WTC11 (cell line): ENCODE measurements at regions not wholly inside any gene's neighbourhood (a gene's known extent, or its start where the extent isn't known, plus 50 kb on each side); places are given as distances from the start of the nearest gene placed in this dataset.

ENCODE experiments used
- ATAC-seq: fragments of 200-7000 bp; cut with Tn5 transposase; 2 replicates; pipeline ENCODE4 v1.10.0; 2021; ENCODE audit warnings: mild to moderate bottlenecking, moderate library complexity
- CTCF ChIA-PET: fragments of 300-600 bp; sonication (Branson Sonifier 250); formaldehyde crosslinking; loops from one replicate; lab custom pipeline; 2021; ENCODE audit warnings: antibody characterized with exemption; lab: Charles Lee
- POLR2A ChIA-PET: fragments of 350-600 bp; sonication (Branson Sonifier 250); formaldehyde crosslinking; loops from one replicate; lab custom pipeline; 2021; ENCODE audit warnings: antibody characterized with exemption; lab: Charles Lee
- DNase-seq: peaks from one replicate; pipeline ENCODE4 v3.0.0; 2021; ENCODE audit warnings: low spot score
- H3K27ac Mint-ChIP-seq: 2 replicates; pipeline ENCODE4 v1.8.0; 2021; ENCODE audit warnings: mixed read lengths
- H3K27me3 Mint-ChIP-seq: 2 replicates; pipeline ENCODE4 v1.8.0; 2021; ENCODE audit warnings: low read depth, mild to moderate bottlenecking, moderate library complexity, mixed read lengths
- H3K36me3 Mint-ChIP-seq: 2 replicates; pipeline ENCODE4 v1.8.0; 2021; ENCODE audit warnings: mixed read lengths
- H3K4me1 Mint-ChIP-seq: 2 replicates; pipeline ENCODE4 v1.8.0; 2022; ENCODE audit warnings: mixed read lengths
- H3K4me3 Mint-ChIP-seq: 2 replicates; pipeline ENCODE4 v1.8.0; 2021; ENCODE audit warnings: mild to moderate bottlenecking, moderate library complexity, mixed read lengths
- H3K9me3 Mint-ChIP-seq: 2 replicates; pipeline ENCODE4 v1.8.0; 2021; ENCODE audit warnings: mixed read lengths
- ELF4 ChIP-seq: sonication (generic); formaldehyde crosslinking; IDR thresholded peaks from 2 replicates; pipeline ENCODE4 v1.8.1; 2022; ENCODE audit warnings: low read depth, mild to moderate bottlenecking, moderate library complexity, missing genetic modification reagents
- ETV6 ChIP-seq: sonication (generic); formaldehyde crosslinking; IDR thresholded peaks from 2 replicates; pipeline ENCODE4 v1.8.1; 2022; ENCODE audit warnings: mild to moderate bottlenecking, missing genetic modification reagents
- FOXK1 ChIP-seq: sonication (generic); formaldehyde crosslinking; IDR thresholded peaks from 2 replicates; pipeline ENCODE4 v1.8.0; 2022; ENCODE audit warnings: mild to moderate bottlenecking, moderate library complexity, missing genetic modification reagents
- GABPB1 ChIP-seq: sonication (generic); formaldehyde crosslinking; IDR thresholded peaks from 2 replicates; pipeline ENCODE4 v1.8.1; 2023; ENCODE audit warnings: mild to moderate bottlenecking, missing genetic modification reagents
- HMGA2 ChIP-seq: fragments of 250-450 bp; sonication (Bioruptor Pico); IDR thresholded peaks from 2 replicates; pipeline ENCODE4 v1.4.0; 2021; ENCODE audit warnings: mild to moderate bottlenecking, moderate library complexity
- KAT7 ChIP-seq: sonication (generic); formaldehyde crosslinking; IDR thresholded peaks from 2 replicates; pipeline ENCODE4 v1.8.1; 2023; ENCODE audit warnings: missing genetic modification reagents, mild to moderate bottlenecking, borderline replicate concordance
- NR1H2 ChIP-seq: sonication (generic); formaldehyde crosslinking; IDR thresholded peaks from 2 replicates; pipeline ENCODE4 v1.9.0; 2021; ENCODE audit warnings: mild to moderate bottlenecking, moderate library complexity, missing genetic modification reagents
- SOX15 ChIP-seq: fragments of 250-450 bp; sonication (Bioruptor Pico); IDR thresholded peaks from 2 replicates; pipeline ENCODE4 v1.9.0; 2021; ENCODE audit warnings: mild to moderate bottlenecking
- ZNF416 ChIP-seq: fragments of 250-450 bp; sonication (Bioruptor Pico); IDR thresholded peaks from 2 replicates; pipeline ENCODE4 v1.9.0; 2021; ENCODE audit warnings: mild to moderate bottlenecking, inconsistent platforms
- TF ChIP-seq, protein P1 (sequence below): sonication (generic); formaldehyde crosslinking; IDR thresholded peaks from 2 replicates; pipeline ENCODE4 v1.8.0; 2022; ENCODE audit warnings: mild to moderate bottlenecking, missing genetic modification reagents
- TF ChIP-seq, protein P2 (sequence below): sonication (generic); formaldehyde crosslinking; conservative IDR thresholded peaks from 2 replicates; pipeline ENCODE4 v1.8.1; 2022; ENCODE audit warnings: mild to moderate bottlenecking, missing genetic modification reagents
- TF ChIP-seq, protein P3 (sequence below): sonication (generic); formaldehyde crosslinking; IDR thresholded peaks from 2 replicates; pipeline ENCODE4 v1.8.0; 2023; ENCODE audit warnings: mild to moderate bottlenecking, missing genetic modification reagents
- TF ChIP-seq, protein P4 (sequence below): sonication (generic); formaldehyde crosslinking; IDR thresholded peaks from 2 replicates; pipeline ENCODE4 v1.8.1; 2023; ENCODE audit warnings: mild to moderate bottlenecking, missing genetic modification reagents
- TF ChIP-seq, protein P5 (sequence below): sonication (generic); formaldehyde crosslinking; IDR thresholded peaks from 2 replicates; pipeline ENCODE4 v1.8.0; 2023; ENCODE audit warnings: missing genetic modification reagents, mild to moderate bottlenecking, borderline replicate concordance
- TF ChIP-seq, protein P6 (sequence below): fragments of 250-450 bp; sonication (Bioruptor Pico); IDR thresholded peaks from 2 replicates; pipeline ENCODE4 v1.9.0; 2021; ENCODE audit warnings: mild to moderate bottlenecking

DNA sequence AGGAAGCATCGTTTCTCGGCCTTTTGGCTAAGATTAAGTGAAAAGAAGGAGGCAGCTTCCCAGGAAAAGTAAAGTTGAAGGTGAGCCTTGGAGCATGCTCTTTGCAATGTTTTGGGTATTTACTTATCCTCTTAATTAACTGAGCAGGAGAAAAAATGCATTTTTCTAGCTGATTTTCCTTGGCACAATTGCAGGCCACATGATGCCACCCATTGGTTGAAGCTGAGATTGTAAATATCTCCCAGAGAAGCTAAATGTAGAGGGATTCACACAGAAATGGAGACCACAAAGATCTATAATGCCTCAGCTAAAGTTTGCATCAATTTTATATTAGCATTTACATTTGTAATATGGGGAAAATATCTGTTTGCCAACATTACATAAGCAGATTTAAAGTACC lies 294.1 kb downstream of the KCNS3 start:
- Mint-ChIP-seq H3K36me3 (no peaks in the 10 kb centered on the region), H3K4me3 (no peak overlapping the region), H3K27ac (no peak overlapping the region), H3K27me3 (no peaks in the 10 kb centered on the region), H3K9me3 (no peaks in the 10 kb centered on the region), H3K4me1 (peaks cover 2% of the 10 kb centered on the region; the same call in 1 of the 2 replicates)
- TF ChIP-seq SOX15 (CRISPR knock-in tag) = no peak
- no peak for ATAC-seq
- CTCF ChIA-PET = interaction anchor here (0.5 to 1.6 kb wide), 5 partner anchors 9 to 327 kb away, joined by 3 to 7 read pairs (median 5); no protein-coding TSS in a partner anchor
- POLR2A ChIA-PET = no interaction called here
- DNase-seq = no peak

DNA sequence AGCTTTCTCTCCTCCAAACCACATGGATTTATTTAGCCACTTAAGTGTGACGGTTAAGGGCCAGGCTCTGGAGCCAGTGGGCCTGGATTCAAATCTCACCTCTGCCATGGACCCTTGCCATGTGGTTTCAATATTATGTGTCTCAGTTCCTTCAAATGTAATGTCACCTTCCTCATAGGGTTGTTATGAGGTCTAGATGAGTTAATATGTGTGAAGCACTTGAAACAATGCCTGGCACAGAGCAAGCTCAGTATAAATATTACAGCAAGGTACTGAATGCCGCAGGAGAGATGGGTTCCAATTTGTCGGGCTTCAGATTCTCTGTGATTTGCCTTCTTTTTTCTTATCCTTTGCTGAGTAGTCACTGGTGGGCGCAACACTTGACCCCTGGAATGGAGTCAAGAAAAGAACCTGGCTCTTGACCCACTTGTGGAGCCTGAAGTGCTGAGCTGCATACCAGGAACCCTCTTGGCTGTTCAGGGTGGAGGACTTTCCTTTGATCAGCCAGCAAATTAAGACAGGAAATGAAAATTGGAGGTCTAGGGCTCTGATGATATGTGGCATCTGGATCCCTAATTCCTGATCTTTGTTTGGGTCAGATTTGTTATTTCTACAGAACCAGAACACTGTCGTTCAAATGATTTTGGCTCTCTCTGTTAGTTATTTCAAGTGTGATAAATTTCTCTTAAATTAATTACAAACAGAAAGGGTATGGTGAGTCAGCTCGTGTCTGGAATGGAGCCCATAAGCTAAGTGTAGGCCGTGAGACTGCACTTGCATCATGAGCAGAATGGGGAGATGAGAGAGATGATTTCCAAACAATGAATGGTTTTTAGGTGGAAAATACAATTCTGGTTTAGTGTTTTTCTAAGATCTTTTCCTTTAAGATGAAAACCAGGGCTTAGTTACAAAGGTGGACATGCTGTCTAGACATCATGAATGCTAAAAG lies 293.0 kb downstream of the KCNS3 start:
- ChIA-PET POLR2A (no interaction called here), CTCF (interaction anchor here (0.7 to 1.3 kb wide), 2 partner anchors 22 kb away, joined by 3 to 6 read pairs; no protein-coding TSS in a partner anchor)
- H3K4me3 Mint-ChIP-seq = no peak overlapping the region
- peaks cover 2% of the 10 kb centered on the region; the same call in 1 of the 2 replicates for H3K4me1 Mint-ChIP-seq
- no peak overlapping the region for H3K27ac Mint-ChIP-seq
- H3K27me3 Mint-ChIP-seq = no peaks in the 10 kb centered on the region
- TF ChIP-seq, protein P1, sequence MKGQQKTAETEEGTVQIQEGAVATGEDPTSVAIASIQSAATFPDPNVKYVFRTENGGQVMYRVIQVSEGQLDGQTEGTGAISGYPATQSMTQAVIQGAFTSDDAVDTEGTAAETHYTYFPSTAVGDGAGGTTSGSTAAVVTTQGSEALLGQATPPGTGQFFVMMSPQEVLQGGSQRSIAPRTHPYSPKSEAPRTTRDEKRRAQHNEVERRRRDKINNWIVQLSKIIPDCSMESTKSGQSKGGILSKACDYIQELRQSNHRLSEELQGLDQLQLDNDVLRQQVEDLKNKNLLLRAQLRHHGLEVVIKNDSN (CRISPR knock-in tag) = no peak
- no peak for TF ChIP-seq ELF4 (CRISPR knock-in tag)
- no peak for TF ChIP-seq ZNF416 (CRISPR knock-in tag)
- no peak for TF ChIP-seq FOXK1 (CRISPR knock-in tag)
- TF ChIP-seq, protein P2, sequence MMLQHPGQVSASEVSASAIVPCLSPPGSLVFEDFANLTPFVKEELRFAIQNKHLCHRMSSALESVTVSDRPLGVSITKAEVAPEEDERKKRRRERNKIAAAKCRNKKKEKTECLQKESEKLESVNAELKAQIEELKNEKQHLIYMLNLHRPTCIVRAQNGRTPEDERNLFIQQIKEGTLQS (CRISPR knock-in tag) = no peak
- TF ChIP-seq HMGA2 (CRISPR knock-in tag) = no peak
- TF ChIP-seq GABPB1 (CRISPR knock-in tag) = no peak
- no peak for TF ChIP-seq KAT7 (CRISPR knock-in tag)
- no peak for TF ChIP-seq NR1H2 (CRISPR knock-in tag)
- TF ChIP-seq ETV6 = no peak
- TF ChIP-seq, protein P3, sequence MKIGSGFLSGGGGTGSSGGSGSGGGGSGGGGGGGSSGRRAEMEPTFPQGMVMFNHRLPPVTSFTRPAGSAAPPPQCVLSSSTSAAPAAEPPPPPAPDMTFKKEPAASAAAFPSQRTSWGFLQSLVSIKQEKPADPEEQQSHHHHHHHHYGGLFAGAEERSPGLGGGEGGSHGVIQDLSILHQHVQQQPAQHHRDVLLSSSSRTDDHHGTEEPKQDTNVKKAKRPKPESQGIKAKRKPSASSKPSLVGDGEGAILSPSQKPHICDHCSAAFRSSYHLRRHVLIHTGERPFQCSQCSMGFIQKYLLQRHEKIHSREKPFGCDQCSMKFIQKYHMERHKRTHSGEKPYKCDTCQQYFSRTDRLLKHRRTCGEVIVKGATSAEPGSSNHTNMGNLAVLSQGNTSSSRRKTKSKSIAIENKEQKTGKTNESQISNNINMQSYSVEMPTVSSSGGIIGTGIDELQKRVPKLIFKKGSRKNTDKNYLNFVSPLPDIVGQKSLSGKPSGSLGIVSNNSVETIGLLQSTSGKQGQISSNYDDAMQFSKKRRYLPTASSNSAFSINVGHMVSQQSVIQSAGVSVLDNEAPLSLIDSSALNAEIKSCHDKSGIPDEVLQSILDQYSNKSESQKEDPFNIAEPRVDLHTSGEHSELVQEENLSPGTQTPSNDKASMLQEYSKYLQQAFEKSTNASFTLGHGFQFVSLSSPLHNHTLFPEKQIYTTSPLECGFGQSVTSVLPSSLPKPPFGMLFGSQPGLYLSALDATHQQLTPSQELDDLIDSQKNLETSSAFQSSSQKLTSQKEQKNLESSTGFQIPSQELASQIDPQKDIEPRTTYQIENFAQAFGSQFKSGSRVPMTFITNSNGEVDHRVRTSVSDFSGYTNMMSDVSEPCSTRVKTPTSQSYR = no peak
- TF ChIP-seq, protein P4, sequence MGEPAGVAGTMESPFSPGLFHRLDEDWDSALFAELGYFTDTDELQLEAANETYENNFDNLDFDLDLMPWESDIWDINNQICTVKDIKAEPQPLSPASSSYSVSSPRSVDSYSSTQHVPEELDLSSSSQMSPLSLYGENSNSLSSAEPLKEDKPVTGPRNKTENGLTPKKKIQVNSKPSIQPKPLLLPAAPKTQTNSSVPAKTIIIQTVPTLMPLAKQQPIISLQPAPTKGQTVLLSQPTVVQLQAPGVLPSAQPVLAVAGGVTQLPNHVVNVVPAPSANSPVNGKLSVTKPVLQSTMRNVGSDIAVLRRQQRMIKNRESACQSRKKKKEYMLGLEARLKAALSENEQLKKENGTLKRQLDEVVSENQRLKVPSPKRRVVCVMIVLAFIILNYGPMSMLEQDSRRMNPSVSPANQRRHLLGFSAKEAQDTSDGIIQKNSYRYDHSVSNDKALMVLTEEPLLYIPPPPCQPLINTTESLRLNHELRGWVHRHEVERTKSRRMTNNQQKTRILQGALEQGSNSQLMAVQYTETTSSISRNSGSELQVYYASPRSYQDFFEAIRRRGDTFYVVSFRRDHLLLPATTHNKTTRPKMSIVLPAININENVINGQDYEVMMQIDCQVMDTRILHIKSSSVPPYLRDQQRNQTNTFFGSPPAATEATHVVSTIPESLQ (CRISPR knock-in tag) = no peak
- TF ChIP-seq, protein P5, sequence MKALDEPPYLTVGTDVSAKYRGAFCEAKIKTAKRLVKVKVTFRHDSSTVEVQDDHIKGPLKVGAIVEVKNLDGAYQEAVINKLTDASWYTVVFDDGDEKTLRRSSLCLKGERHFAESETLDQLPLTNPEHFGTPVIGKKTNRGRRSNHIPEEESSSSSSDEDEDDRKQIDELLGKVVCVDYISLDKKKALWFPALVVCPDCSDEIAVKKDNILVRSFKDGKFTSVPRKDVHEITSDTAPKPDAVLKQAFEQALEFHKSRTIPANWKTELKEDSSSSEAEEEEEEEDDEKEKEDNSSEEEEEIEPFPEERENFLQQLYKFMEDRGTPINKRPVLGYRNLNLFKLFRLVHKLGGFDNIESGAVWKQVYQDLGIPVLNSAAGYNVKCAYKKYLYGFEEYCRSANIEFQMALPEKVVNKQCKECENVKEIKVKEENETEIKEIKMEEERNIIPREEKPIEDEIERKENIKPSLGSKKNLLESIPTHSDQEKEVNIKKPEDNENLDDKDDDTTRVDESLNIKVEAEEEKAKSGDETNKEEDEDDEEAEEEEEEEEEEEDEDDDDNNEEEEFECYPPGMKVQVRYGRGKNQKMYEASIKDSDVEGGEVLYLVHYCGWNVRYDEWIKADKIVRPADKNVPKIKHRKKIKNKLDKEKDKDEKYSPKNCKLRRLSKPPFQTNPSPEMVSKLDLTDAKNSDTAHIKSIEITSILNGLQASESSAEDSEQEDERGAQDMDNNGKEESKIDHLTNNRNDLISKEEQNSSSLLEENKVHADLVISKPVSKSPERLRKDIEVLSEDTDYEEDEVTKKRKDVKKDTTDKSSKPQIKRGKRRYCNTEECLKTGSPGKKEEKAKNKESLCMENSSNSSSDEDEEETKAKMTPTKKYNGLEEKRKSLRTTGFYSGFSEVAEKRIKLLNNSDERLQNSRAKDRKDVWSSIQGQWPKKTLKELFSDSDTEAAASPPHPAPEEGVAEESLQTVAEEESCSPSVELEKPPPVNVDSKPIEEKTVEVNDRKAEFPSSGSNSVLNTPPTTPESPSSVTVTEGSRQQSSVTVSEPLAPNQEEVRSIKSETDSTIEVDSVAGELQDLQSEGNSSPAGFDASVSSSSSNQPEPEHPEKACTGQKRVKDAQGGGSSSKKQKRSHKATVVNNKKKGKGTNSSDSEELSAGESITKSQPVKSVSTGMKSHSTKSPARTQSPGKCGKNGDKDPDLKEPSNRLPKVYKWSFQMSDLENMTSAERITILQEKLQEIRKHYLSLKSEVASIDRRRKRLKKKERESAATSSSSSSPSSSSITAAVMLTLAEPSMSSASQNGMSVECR (CRISPR knock-in tag) = no peak
- TF ChIP-seq, protein P6, sequence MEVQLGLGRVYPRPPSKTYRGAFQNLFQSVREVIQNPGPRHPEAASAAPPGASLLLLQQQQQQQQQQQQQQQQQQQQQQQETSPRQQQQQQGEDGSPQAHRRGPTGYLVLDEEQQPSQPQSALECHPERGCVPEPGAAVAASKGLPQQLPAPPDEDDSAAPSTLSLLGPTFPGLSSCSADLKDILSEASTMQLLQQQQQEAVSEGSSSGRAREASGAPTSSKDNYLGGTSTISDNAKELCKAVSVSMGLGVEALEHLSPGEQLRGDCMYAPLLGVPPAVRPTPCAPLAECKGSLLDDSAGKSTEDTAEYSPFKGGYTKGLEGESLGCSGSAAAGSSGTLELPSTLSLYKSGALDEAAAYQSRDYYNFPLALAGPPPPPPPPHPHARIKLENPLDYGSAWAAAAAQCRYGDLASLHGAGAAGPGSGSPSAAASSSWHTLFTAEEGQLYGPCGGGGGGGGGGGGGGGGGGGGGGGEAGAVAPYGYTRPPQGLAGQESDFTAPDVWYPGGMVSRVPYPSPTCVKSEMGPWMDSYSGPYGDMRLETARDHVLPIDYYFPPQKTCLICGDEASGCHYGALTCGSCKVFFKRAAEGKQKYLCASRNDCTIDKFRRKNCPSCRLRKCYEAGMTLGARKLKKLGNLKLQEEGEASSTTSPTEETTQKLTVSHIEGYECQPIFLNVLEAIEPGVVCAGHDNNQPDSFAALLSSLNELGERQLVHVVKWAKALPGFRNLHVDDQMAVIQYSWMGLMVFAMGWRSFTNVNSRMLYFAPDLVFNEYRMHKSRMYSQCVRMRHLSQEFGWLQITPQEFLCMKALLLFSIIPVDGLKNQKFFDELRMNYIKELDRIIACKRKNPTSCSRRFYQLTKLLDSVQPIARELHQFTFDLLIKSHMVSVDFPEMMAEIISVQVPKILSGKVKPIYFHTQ (CRISPR knock-in tag) = no peak
- H3K9me3 Mint-ChIP-seq = no peaks in the 10 kb centered on the region
- H3K36me3 Mint-ChIP-seq = no peaks in the 10 kb centered on the region
- no peak for ATAC-seq
- no peak for DNase-seq
